NCI-H345 (cell line): ENCODE measurements at regions not wholly inside any gene's neighbourhood (a gene's known extent, or its start where the extent isn't known, plus 50 kb on each side); places are given as distances from the start of the nearest gene placed in this dataset.

Experiments used
- DNase-seq: peaks from one replicate; lab custom pipeline; 2025; lab: John Stamatoyannopoulos, UW

- no peak for DNase-seq
These were observed 335.0 kb upstream of the TSHZ2 start for GRCh38 chr20:52637201-52637600.

GRCh38 chr20:52631469-52631868 is 340.7 kb upstream of the TSHZ2 start:
- DNase-seq, result no peak

GRCh38 chr20:52630138-52630537 is 342.0 kb upstream of the TSHZ2 start:
- DNase-seq, result no peak

- DNase-seq, result no peak
These were observed 347.9 kb upstream of the TSHZ2 start for GRCh38 chr20:52624281-52624680.

GRCh38 chr20:52622081-52622480 is 350.1 kb upstream of the TSHZ2 start:
- DNase-seq, result no peak

- DNase-seq, result no peak
These were observed 350.8 kb upstream of the TSHZ2 start for GRCh38 chr20:52621401-52621800.

- DNase-seq, result no peak
These were observed 352.5 kb upstream of the TSHZ2 start for GRCh38 chr20:52619671-52620070.

- no peak for DNase-seq
These were observed 353.1 kb upstream of the TSHZ2 start for GRCh38 chr20:52619101-52619500.

GRCh38 chr20:52616629-52617028 is 355.5 kb upstream of the TSHZ2 start:
- peak; percentile 78 for DNase-seq

- no peak for DNase-seq
These were observed 357.9 kb upstream of the TSHZ2 start for GRCh38 chr20:52614051-52614863.

GRCh38 chr20:52612046-52612632 is 360.0 kb upstream of the TSHZ2 start:
- no peak for DNase-seq

- no peak for DNase-seq
These were observed 361.4 kb upstream of the TSHZ2 start for GRCh38 chr20:52610749-52611148.

GRCh38 chr20:52601295-52601971 is 370.7 kb upstream of the TSHZ2 start:
- DNase-seq, result no peak

GRCh38 chr20:52596256-52596655 is 375.9 kb upstream of the TSHZ2 start:
- DNase-seq, result no peak

- no peak for DNase-seq
These were observed 376.6 kb upstream of the TSHZ2 start for GRCh38 chr20:52595518-52595917.

GRCh38 chr20:52593654-52594053 is 378.5 kb upstream of the TSHZ2 start:
- no peak for DNase-seq

GRCh38 chr20:52592567-52592966 is 379.6 kb upstream of the TSHZ2 start:
- DNase-seq, result no peak

GRCh38 chr20:52590100-52590499 is 382.1 kb upstream of the TSHZ2 start:
- no peak for DNase-seq

GRCh38 chr20:52589251-52589812 is 382.8 kb upstream of the TSHZ2 start:
- DNase-seq, result no peak

- no peak for DNase-seq
These were observed 385.5 kb upstream of the TSHZ2 start for GRCh38 chr20:52586660-52587059.

GRCh38 chr20:52585333-52585732 is 386.8 kb upstream of the TSHZ2 start:
- DNase-seq, result no peak

GRCh38 chr20:52578559-52578958 is 387.0 kb upstream of the ZFP64 start:
- no peak for DNase-seq

GRCh38 chr20:52577696-52578095 is 386.1 kb upstream of the ZFP64 start:
- no peak for DNase-seq
